ENCODE measurements at regions not wholly inside any gene's neighbourhood (a gene's known extent, or its start where the extent isn't known, plus 50 kb on each side); places are given as distances from the start of the nearest gene placed in this dataset.

- H3K27me3 ChIP-seq (ENCODE audit: control insufficient read depth, insufficient read depth, low read length, poor library complexity, severe bottlenecking) = no peaks in the 10 kb centered on the region
- no peak for DNase-seq
- Mint-ChIP-seq H3K36me3 (ENCODE audit: low read depth) (no peaks in the 10 kb centered on the region), H3K4me3 (no peak overlapping the region), H3K27ac (no peak overlapping the region), H3K9me3 (no peaks in the 10 kb centered on the region), H3K4me1 (no peaks in the 10 kb centered on the region), H3K27me3 (ENCODE audit: insufficient read depth) (no peaks in the 10 kb centered on the region)
- no peak overlapping the region for H3K4me3 ChIP-seq (ENCODE audit: low read length)
- no peak overlapping the region for H3K9ac ChIP-seq (ENCODE audit: extremely low read depth, low read length, poor library complexity, severe bottlenecking)
- no peaks in the 10 kb centered on the region for H3K4me1 ChIP-seq (ENCODE audit: control insufficient read depth, insufficient read depth, low read length)
- H3K36me3 ChIP-seq (ENCODE audit: control insufficient read depth, insufficient read depth, low read length) = no peaks in the 10 kb centered on the region
- H3K9me3 ChIP-seq (ENCODE audit: control insufficient read depth, low read length) = no peaks in the 10 kb centered on the region
- H3K27ac ChIP-seq (ENCODE audit: low read depth, low read length) = no peak overlapping the region
- WGBS, 2 experiments (ENCODE audit: insufficient coverage in 1 of 2, insufficient read length in 1 of 2) = 87 to 88% methylated on average over 3 of the region's 3 CpGs
- TF ChIP-seq CTCF (conservative IDR thresholded peaks at IDR 0.05) = no peak
Measured at GRCh38 chr3:168371846-168372245, 276.1 kb upstream of the GOLIM4 start.

- H3K27me3 ChIP-seq (ENCODE audit: control insufficient read depth, insufficient read depth, low read length, poor library complexity, severe bottlenecking) = no peaks in the 10 kb centered on the region
- TF ChIP-seq CTCF (conservative IDR thresholded peaks at IDR 0.05) = no peak
- H3K4me1 ChIP-seq (ENCODE audit: control insufficient read depth, insufficient read depth, low read length) = no peaks in the 10 kb centered on the region
- no peak overlapping the region for H3K4me3 Mint-ChIP-seq
- no peaks in the 10 kb centered on the region for H3K9me3 ChIP-seq (ENCODE audit: control insufficient read depth, low read length)
- no peaks in the 10 kb centered on the region for H3K27me3 Mint-ChIP-seq (ENCODE audit: insufficient read depth)
- no peaks in the 10 kb centered on the region for H3K9me3 Mint-ChIP-seq
- no peak overlapping the region for H3K27ac ChIP-seq (ENCODE audit: low read depth, low read length)
- no peak for DNase-seq
- H3K27ac Mint-ChIP-seq = no peak overlapping the region
- peaks cover 10% of the 10 kb centered on the region for H3K4me1 Mint-ChIP-seq
- WGBS, 2 experiments (ENCODE audit: insufficient coverage in 1 of 2, insufficient read length in 1 of 2) = 97 to 100% methylated on average over 1 of the region's 1 CpG
- no peaks in the 10 kb centered on the region for H3K36me3 Mint-ChIP-seq (ENCODE audit: low read depth)
- H3K9ac ChIP-seq (ENCODE audit: extremely low read depth, low read length, poor library complexity, severe bottlenecking) = no peak overlapping the region
- no peak overlapping the region for H3K4me3 ChIP-seq (ENCODE audit: low read length)
- H3K36me3 ChIP-seq (ENCODE audit: control insufficient read depth, insufficient read depth, low read length) = no peaks in the 10 kb centered on the region
Measured at GRCh38 chr3:168364967-168365366, 269.2 kb upstream of the GOLIM4 start.

- Mint-ChIP-seq H3K27ac (no peak overlapping the region), H3K27me3 (ENCODE audit: insufficient read depth) (no peaks in the 10 kb centered on the region), H3K9me3 (no peaks in the 10 kb centered on the region), H3K4me1 (peaks cover 10% of the 10 kb centered on the region), H3K4me3 (no peak overlapping the region), H3K36me3 (ENCODE audit: low read depth) (no peaks in the 10 kb centered on the region)
- no peaks in the 10 kb centered on the region for H3K9me3 ChIP-seq (ENCODE audit: control insufficient read depth, low read length)
- no peaks in the 10 kb centered on the region for H3K36me3 ChIP-seq (ENCODE audit: control insufficient read depth, insufficient read depth, low read length)
- H3K27me3 ChIP-seq (ENCODE audit: control insufficient read depth, insufficient read depth, low read length, poor library complexity, severe bottlenecking) = no peaks in the 10 kb centered on the region
- H3K9ac ChIP-seq (ENCODE audit: extremely low read depth, low read length, poor library complexity, severe bottlenecking) = no peak overlapping the region
- DNase-seq = no peak
- no peak for TF ChIP-seq CTCF (conservative IDR thresholded peaks at IDR 0.05)
- no peaks in the 10 kb centered on the region for H3K4me1 ChIP-seq (ENCODE audit: control insufficient read depth, insufficient read depth, low read length)
- no peak overlapping the region for H3K27ac ChIP-seq (ENCODE audit: low read depth, low read length)
- no peak overlapping the region for H3K4me3 ChIP-seq (ENCODE audit: low read length)
- 80 to 92% methylated on average over 1 to 4 of the region's 4 CpGs for WGBS, 2 experiments (ENCODE audit: insufficient coverage in 1 of 2, insufficient read length in 1 of 2)
Measured at GRCh38 chr3:168362661-168363247, 267.0 kb upstream of the GOLIM4 start.

All from endodermal cell (in vitro differentiated cells).